Pancreas (tissue), 10 donors: ENCODE measurements at regions not wholly inside any gene's neighbourhood (a gene's known extent, or its start where the extent isn't known, plus 50 kb on each side); places are given as distances from the start of the nearest gene placed in this dataset.
A peak's percentile ranks its signal among the peaks of the same experiment; 100 is the strongest.
"Not testable (repeated sequence)": the region's sequence is repeated elsewhere in the genome, so short reads cannot be mapped to it uniquely, and the experiment has no call there.

Experiments used
- ATAC-seq, 4 donors: fragments of 200-7000 bp; cut with Tn5 transposase; one replicate each; pipeline versions ENCODE4 v1.8.0 to v1.9.1; 2020; ENCODE audit warnings: mild to moderate bottlenecking in 4 of 4, moderate library complexity in 4 of 4
- DNase-seq, 6 donors: peaks; one replicate each; pipeline ENCODE4 v3.0.0-alpha.2; 2020
- FAIRE-seq: peaks from 2 replicates; lab custom pipeline; 2012; peaks lifted over from hg19 to GRCh38; lab: Jason Lieb, UNC
- H3K27ac ChIP-seq, 4 donors: fragments of 200-600 bp; sonication (generic); 1 replicate in 3 of 4; 2 replicates in 1 of 4; pipeline versions ENCODE4 v1.5.0 to v1.8.0; 2020
- H3K27me3 ChIP-seq, 4 donors: fragments of 200-600 bp; one replicate each; pipeline ENCODE4 v1.8.0; 2021
- H3K36me3 ChIP-seq, 3 donors: fragments of 200-600 bp; sonication (generic) in 1 of 3; one replicate each; pipeline versions ENCODE4 v1.5.0 to v1.8.0; 2020 to 2021
- H3K4me1 ChIP-seq, 3 donors: fragments of 200-600 bp; one replicate each; pipeline ENCODE4 v1.8.0; 2021
- H3K4me3 ChIP-seq, 4 donors: fragments of 200-600 bp; sonication (generic) in 2 of 4; one replicate each; pipeline versions ENCODE4 v1.5.0 to v1.8.0; 2020 to 2021
- H3K9me3 ChIP-seq, 4 donors: fragments of 200-600 bp; one replicate each; pipeline ENCODE4 v1.8.0; 2021
- CTCF ChIP-seq, 4 donors: fragments of 200-600 bp; sonication (generic) in 3 of 4; IDR thresholded peaks; one replicate each; pipeline versions ENCODE4 v1.5.0 to v1.8.0; 2021; ENCODE audit warnings: antibody characterized with exemption in 4 of 4
- WGBS, 2 donors: extraction: QIAGEN DNeasy Blood & Tissue Kit; methylation state at CpG; one replicate each; pipeline ENCODE4 v1.1.7; 2013; 5-methylcytosine and 5-hydroxymethylcytosine counted together
- intact Hi-C, 3 donors: fragments of 100-400 bp; cut with DNase I; formaldehyde crosslinking; loops; one replicate each; pipeline versions ENCODE4 v1.11.1 to v1.14.2; 2022
- donor health status: healthy with polysubstance abuse.
- donor health status: DM: no; HTN: no; CAD: no; lungs with moderate emphysema.
- donor health status: DM: no; HTN: no; CAD: no.
- donor health status: control.
- donor health status: control.
- donor health status: Bipolar disorder and iron deficiency.
- donor health status: DM: yes; HTN: yes; CAD: no.
- donor health status: DM: no; HTN: no; CAD: no.
- donor health status: DM: no; HTN: no; CAD: no.
- donor health status: DM: yes; HTN: yes; CAD: no.

DNA sequence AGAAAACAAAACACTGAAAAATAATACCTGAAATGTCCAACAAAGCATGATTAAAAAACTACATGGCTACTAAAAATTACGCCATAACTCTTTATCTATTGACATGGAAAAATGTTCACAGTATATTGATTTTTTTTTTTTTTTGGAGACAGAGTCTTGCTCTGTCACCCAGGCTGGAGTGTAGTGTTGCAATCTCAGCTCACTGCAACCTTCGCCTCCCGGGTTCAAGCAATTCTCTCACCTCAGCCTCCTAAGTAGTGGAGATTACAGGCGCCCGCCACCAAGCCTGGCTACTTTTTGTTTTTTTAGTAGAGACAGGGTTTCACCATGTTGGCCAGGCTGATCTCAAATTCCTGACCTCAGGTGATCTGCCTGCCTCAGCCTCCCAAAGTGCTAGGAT, 96.8 kb downstream of the TRIM69 start:
- intact Hi-C loops, H3K4me3 ChIP-seq, H3K27me3 ChIP-seq, H3K36me3 ChIP-seq, FAIRE-seq, H3K9me3 ChIP-seq: not testable (repeated sequence)
- H3K27ac ChIP-seq: peak overlapping the region in 2 of 4 donors; percentile 61 to 76
- peaks cover 0 to 29% (median 0%) of the 10 kb centered on the region in 3 donors for H3K4me1 ChIP-seq
- peak; percentile 13 to 29 (median 20) for ATAC-seq
- WGBS, 2 donors: 37 to 38% methylated on average over 5 of the region's 5 CpGs
- peak in 1 of 6 donors; percentile 30 for DNase-seq

GRCh38 chr15:44833761-44834160, 97.4 kb downstream of the TRIM69 start:
- FAIRE-seq, H3K9me3 ChIP-seq, H3K36me3 ChIP-seq, H3K4me3 ChIP-seq, ATAC-seq, H3K27ac ChIP-seq, intact Hi-C loops, DNase-seq, H3K27me3 ChIP-seq: not testable (repeated sequence)
- H3K4me1 ChIP-seq: peaks cover 0 to 29% (median 0%) of the 10 kb centered on the region in 3 donors
- WGBS, 2 donors: 92 to 99% methylated on average over 3 of the region's 4 CpGs

- H3K9me3 ChIP-seq, H3K27ac ChIP-seq, DNase-seq, ATAC-seq, FAIRE-seq, H3K27me3 ChIP-seq, intact Hi-C loops, H3K4me3 ChIP-seq, H3K36me3 ChIP-seq: not testable (repeated sequence)
- H3K4me1 ChIP-seq: peaks cover 0 to 19% (median 0%) of the 10 kb centered on the region in 3 donors
- 86 to 94% methylated on average over 4 of the region's 5 CpGs for WGBS, 2 donors
Observed at GRCh38 chr15:44835082-44835481, 98.8 kb downstream of the TRIM69 start.

GRCh38 chr15:44836094-44836493, 99.8 kb downstream of the TRIM69 start:
- H3K4me3 ChIP-seq: no peak overlapping the region
- no peak for TF ChIP-seq CTCF (IDR thresholded peaks at IDR 0.05)
- WGBS, 2 donors: 75 to 81% methylated on average over 4 of the region's 4 CpGs
- ATAC-seq (no peak), DNase-seq (no peak), FAIRE-seq (no peak)
- no peak overlapping the region for H3K27ac ChIP-seq
- intact Hi-C loops: no loop called here
- no peaks in the 10 kb centered on the region for H3K9me3 ChIP-seq
- no peaks in the 10 kb centered on the region for H3K27me3 ChIP-seq
- peaks cover 0 to 18% (median 0%) of the 10 kb centered on the region in 3 donors for H3K4me1 ChIP-seq
- H3K36me3 ChIP-seq: no peaks in the 10 kb centered on the region

- H3K4me1 ChIP-seq, DNase-seq, H3K27ac ChIP-seq, H3K27me3 ChIP-seq, intact Hi-C loops, H3K4me3 ChIP-seq, ATAC-seq, FAIRE-seq, H3K9me3 ChIP-seq, H3K36me3 ChIP-seq: not testable (repeated sequence)
- WGBS, 2 donors: 80 to 84% methylated on average over 3 of the region's 3 CpGs
Observed at GRCh38 chr15:44838929-44839328, 102.6 kb downstream of the TRIM69 start.

- H3K36me3 ChIP-seq, H3K4me3 ChIP-seq, intact Hi-C loops, H3K27me3 ChIP-seq, FAIRE-seq, H3K4me1 ChIP-seq, DNase-seq, H3K9me3 ChIP-seq: not testable (repeated sequence)
- ATAC-seq: peak; percentile 64 to 79 (median 76)
- 36 to 37% methylated on average over 4 of the region's 4 CpGs for WGBS, 2 donors
- H3K27ac ChIP-seq: peak overlapping the region in 1 of 4 donors; percentile 50
Observed at GRCh38 chr15:44841762-44842161, 105.4 kb downstream of the TRIM69 start.

- peak overlapping the region in 2 of 4 donors; percentile 13 to 44 for H3K27ac ChIP-seq
- ATAC-seq (peak; percentile 64 to 79 (median 68)), DNase-seq (peak in 5 of 6 donors; percentile 12 to 74 (median 60))
- intact Hi-C loops, H3K4me1 ChIP-seq, H3K4me3 ChIP-seq, H3K9me3 ChIP-seq, H3K36me3 ChIP-seq, H3K27me3 ChIP-seq, FAIRE-seq: not testable (repeated sequence)
- WGBS, 2 donors: 48 to 50% methylated on average over 6 of the region's 6 CpGs
Observed at GRCh38 chr15:44842883-44843282, 106.6 kb downstream of the TRIM69 start.

- H3K36me3 ChIP-seq, FAIRE-seq, H3K9me3 ChIP-seq, H3K4me3 ChIP-seq, H3K27ac ChIP-seq, ATAC-seq, H3K4me1 ChIP-seq, H3K27me3 ChIP-seq, DNase-seq, intact Hi-C loops: not testable (repeated sequence)
- 93 to 96% methylated on average over 2 of the region's 2 CpGs for WGBS, 2 donors
Observed at GRCh38 chr15:44844936-44845335, 108.6 kb downstream of the TRIM69 start.

DNA sequence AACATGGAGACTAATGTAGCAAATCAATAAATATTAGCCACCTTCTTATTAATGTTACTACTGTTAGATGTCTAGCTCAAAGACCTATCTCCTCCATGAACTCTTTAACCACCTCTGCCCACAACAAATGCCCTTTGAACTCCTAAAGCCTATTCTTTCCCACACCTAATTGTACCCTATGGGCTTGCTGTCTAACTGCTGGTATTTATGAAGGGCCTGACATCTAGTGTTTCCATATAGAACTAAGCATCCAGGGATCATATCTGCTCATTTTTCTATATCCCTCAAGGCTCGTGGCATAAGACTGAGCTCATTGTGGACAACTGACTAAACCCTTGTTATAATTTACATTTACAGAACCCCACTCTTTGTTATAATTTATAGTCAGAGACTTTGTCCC, 109.8 kb downstream of the TRIM69 start:
- ATAC-seq, H3K36me3 ChIP-seq, H3K4me1 ChIP-seq, H3K9me3 ChIP-seq, DNase-seq, FAIRE-seq, H3K27ac ChIP-seq, intact Hi-C loops, H3K4me3 ChIP-seq, H3K27me3 ChIP-seq: not testable (repeated sequence)
- WGBS, 2 donors: 80 to 86% methylated on average over 1 of the region's 1 CpG

GRCh38 chr15:44847555-44847954, 108.9 kb upstream of the TERB2 start:
- H3K9me3 ChIP-seq, H3K27ac ChIP-seq, H3K36me3 ChIP-seq, DNase-seq, intact Hi-C loops, H3K27me3 ChIP-seq, FAIRE-seq, H3K4me1 ChIP-seq, H3K4me3 ChIP-seq: not testable (repeated sequence)
- 32 to 49% methylated on average over 2 of the region's 2 CpGs for WGBS, 2 donors
- peak; percentile 32 to 60 (median 44) for ATAC-seq

DNA sequence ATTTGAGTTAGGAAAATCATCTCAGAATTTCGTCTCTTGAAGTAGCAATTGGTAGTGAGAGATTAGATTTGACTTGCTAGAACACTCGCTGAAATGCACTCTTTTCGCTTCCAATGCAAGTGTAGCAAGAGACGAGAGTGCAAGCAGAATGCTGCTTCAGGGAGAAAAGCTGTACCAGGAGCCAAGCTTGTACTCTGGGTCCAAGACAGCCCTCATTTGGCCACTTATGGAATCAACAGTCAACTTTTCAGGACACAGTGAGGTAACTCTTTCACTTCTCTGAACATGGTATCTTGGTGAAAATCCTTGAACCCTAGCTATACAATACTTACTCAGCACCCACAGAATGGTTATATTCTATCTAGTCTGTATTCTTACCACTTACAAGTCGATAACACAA, 107.6 kb upstream of the TERB2 start:
- intact Hi-C loops, DNase-seq, H3K9me3 ChIP-seq, H3K36me3 ChIP-seq, H3K4me1 ChIP-seq, FAIRE-seq, H3K27me3 ChIP-seq, H3K27ac ChIP-seq, H3K4me3 ChIP-seq: not testable (repeated sequence)
- peak in 2 of 4 donors; percentile 46 to 58 for ATAC-seq
- 77 to 82% methylated on average over 5 of the region's 5 CpGs for WGBS, 2 donors
